NCI-H226 (cell line): ENCODE measurements at regions not wholly inside any gene's neighbourhood (a gene's known extent, or its start where the extent isn't known, plus 50 kb on each side); places are given as distances from the start of the nearest gene placed in this dataset.

ENCODE experiments used
- DNase-seq: peaks from one replicate; pipeline ENCODE4 v3.0.0-alpha.2; 2015

GRCh38 chr4:144903953-144904711, 193.9 kb downstream of the ANAPC10 start:
- DNase-seq, result peak; percentile 72

DNA sequence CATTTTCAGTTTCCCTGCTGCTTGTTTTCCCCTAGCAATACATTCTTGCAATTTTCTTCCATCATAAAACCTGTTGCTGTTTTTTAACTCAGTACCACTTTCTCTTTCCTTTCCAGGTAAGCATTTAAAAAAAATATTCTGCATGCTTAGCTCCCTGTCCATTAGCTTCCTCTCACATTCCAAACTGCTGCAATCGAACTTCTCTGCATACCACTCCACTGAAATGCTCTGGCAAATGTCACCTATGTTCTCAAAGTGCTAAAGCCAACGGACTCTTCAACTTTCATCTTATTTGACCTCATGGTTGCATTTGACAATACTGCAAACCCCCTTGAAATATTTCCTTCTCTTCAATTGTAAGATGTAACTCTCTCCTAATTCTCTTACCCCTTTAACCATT, 192.7 kb downstream of the ANAPC10 start:
- no peak for DNase-seq

DNA sequence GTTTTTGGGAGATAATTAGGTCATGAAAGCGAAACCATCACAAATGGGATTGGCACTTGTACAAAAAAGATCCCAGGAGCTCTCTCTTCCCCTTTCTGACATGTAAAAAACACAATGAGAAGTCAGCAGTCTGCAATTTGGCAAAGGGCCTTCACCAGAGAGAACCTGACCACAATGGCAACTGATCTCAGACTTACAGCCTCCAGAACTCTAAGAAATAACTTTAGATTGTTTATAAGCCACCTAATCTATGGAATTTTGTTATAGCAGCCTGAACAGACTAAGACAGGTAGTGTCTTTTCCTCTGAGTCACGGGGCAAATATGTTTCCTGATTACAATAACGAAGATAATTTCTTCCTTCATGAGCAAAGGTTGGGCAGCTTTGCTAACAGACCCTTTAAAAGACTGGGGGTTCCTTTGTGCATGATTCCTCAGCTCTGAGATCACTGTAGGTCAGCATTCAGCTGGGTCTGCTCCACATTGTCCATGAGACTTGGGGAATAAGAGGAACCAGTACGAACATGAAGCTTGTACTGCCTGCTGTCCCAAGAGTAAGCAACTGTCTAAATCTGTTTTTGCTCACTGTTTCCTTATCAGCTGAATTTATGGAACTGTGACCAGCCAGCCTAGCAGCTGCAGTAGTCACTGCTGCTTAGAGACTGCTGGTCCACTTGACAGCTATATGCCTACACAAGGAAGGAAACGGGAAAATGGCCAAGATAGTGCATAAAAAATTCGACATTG, 191.6 kb downstream of the ANAPC10 start:
- DNase-seq, result peak; percentile 90

DNA sequence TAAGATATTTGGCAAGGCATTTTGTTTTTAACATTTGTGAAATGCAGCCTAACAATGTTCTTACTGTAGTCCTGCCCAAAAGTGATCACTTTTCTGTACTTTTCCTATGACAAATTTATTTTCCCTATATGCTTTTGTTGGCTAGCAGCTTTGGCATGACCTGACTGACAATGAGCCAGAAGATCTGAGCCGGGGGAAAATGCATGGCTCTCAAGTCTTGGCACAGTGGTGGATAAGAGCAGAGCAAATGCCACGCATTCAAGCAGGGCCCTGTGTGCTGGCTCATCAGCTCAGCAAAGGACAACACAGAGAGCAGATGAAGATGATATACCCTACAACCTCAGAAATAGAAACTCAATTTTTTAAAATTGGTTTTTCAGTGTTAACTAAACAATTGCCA, 187.3 kb downstream of the ANAPC10 start:
- no peak for DNase-seq
